AG09319 (cell line): ENCODE measurements at regions not wholly inside any gene's neighbourhood (a gene's known extent, or its start where the extent isn't known, plus 50 kb on each side); places are given as distances from the start of the nearest gene placed in this dataset.
"Not testable (repeated sequence)": the region's sequence is repeated elsewhere in the genome, so short reads cannot be mapped to it uniquely, and the experiment has no call there.

Experiments used
- DNase-seq: peaks from one replicate; pipeline ENCODE4 v3.0.0-alpha.2; 2010; ENCODE audit warnings: low read depth; ENCODE audit errors: extremely low read depth
- TF ChIP-seq, protein P1 (sequence below): IDR thresholded peaks from 2 replicates; pipeline ENCODE4 v1.5.1; 2011; ENCODE audit warnings: low read depth, mild to moderate bottlenecking, inconsistent platforms, low read length, moderate library complexity

GRCh38 chr18:51561821-51562220 is 364.3 kb upstream of the MEX3C start:
- TF ChIP-seq, protein P1, sequence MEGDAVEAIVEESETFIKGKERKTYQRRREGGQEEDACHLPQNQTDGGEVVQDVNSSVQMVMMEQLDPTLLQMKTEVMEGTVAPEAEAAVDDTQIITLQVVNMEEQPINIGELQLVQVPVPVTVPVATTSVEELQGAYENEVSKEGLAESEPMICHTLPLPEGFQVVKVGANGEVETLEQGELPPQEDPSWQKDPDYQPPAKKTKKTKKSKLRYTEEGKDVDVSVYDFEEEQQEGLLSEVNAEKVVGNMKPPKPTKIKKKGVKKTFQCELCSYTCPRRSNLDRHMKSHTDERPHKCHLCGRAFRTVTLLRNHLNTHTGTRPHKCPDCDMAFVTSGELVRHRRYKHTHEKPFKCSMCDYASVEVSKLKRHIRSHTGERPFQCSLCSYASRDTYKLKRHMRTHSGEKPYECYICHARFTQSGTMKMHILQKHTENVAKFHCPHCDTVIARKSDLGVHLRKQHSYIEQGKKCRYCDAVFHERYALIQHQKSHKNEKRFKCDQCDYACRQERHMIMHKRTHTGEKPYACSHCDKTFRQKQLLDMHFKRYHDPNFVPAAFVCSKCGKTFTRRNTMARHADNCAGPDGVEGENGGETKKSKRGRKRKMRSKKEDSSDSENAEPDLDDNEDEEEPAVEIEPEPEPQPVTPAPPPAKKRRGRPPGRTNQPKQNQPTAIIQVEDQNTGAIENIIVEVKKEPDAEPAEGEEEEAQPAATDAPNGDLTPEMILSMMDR = no peak
- DNase-seq = no peak

DNA sequence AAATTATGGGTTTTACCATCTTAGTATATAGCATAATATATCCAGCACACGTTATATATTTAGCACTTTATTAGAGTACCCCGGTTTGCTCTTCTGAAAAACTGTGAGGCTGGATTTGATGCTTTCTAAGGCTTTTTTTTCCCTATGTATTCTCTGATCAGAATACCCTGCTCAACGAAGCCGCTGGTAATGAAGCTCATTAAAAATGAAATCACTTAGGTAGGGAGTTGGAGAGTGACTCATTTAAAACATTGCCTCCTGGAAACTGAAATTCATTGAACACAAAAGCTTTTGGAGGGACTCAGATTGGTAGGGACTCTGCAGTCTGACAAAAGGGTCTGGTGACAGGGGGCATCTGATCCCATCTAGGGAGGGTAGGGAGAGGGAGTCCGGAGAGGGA is 365.4 kb upstream of the MEX3C start:
- TF ChIP-seq, protein P1 = no peak
- DNase-seq = no peak

GRCh38 chr18:51563396-51563795 is 365.9 kb upstream of the MEX3C start:
- DNase-seq = no peak
- TF ChIP-seq, protein P1 = no peak

- DNase-seq = no peak
- TF ChIP-seq, protein P1 = no peak
These were observed 370.7 kb upstream of the MEX3C start for GRCh38 chr18:51568151-51568550.

DNA sequence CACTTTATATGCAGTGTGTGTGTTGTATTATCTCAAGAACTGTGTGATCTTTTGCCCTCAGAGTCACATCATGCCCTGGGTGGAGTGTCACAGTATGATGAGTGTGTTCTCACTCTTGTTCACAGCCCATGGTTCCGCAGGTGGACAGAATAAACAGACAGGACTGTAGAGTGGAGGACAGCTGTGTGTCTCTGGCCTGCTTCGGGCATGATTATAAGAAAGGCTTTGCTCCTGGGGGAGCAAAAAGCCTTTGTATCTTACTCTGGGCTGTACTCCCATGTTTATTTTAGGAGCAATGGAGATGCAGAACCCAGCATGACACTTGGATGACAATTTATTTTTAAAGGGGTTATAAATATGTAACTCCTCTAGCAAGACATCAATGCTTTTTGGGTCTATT is 371.7 kb upstream of the MEX3C start:
- TF ChIP-seq, protein P1 = no peak
- no peak for DNase-seq

- TF ChIP-seq, protein P1 = no peak
- no peak for DNase-seq
These were observed 372.1 kb upstream of the MEX3C start for GRCh38 chr18:51569561-51569960.

GRCh38 chr18:51570071-51570470 is 372.6 kb upstream of the MEX3C start:
- not testable (repeated sequence) for DNase-seq

GRCh38 chr18:51573886-51574285 is 376.4 kb upstream of the MEX3C start:
- not testable (repeated sequence) for DNase-seq

DNA sequence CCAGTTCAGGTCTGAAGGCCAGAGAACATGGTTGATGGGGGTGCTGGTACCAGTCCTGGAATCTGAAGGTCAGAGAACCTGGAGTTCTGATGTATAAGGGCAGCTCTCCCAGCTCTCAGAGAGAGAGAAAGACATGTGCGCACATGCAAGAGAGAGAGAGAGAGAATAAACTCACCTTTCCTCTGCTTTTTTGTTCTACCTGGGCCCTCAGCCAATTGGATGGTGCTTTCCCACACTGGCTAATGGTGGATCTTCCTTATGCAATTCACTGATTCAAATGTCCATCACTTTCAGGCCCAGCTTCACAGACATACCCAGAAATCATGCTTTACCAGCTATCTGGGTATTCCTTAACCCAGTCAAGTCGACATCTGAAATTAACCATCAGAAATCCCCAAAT is 377.7 kb upstream of the MEX3C start:
- TF ChIP-seq, protein P1 = no peak
- no peak for DNase-seq
